ENCODE measurements at regions not wholly inside any gene's neighbourhood (a gene's known extent, or its start where the extent isn't known, plus 50 kb on each side); places are given as distances from the start of the nearest gene placed in this dataset.

GRCh38 chr4:125115476-125115875 lies 199.3 kb upstream of the FAT4 start:
- TF ChIP-seq CTCF (IDR thresholded peaks at IDR 0.05), result no peak
- no peak for TF ChIP-seq POLR2A (IDR thresholded peaks at IDR 0.05)

All from esophagus squamous epithelium (tissue), 4 donors.